K562 (cell line): ENCODE measurements at regions not wholly inside any gene's neighbourhood (a gene's known extent, or its start where the extent isn't known, plus 50 kb on each side); places are given as distances from the start of the nearest gene placed in this dataset.
A peak's percentile ranks its signal among the peaks of the same experiment; 100 is the strongest.

Experiments used
- ATAC-seq: fragments of 200-7000 bp; cut with Tn5 transposase; 3 replicates; pipeline ENCODE4 v1.9.1; 2020; ENCODE audit warnings: moderate library complexity
- BruUV-seq: library from RNA; stranded (reverse); fragments of 400-500 nt; replicated peaks from 2 replicates; lab custom pipeline; 2021; lab: Mats Ljungman, UMichigan
- CTCF ChIA-PET: fragments of 300-600 bp; formaldehyde crosslinking; extraction: SDS; loops from one replicate; lab custom pipeline; 2021; ENCODE audit warnings: low intra/inter-chr PET ratio; lab: Yijun Ruan, JAX
- POLR2A ChIA-PET: fragments of 300-600, 350-650 bp; sonication (Branson Sonifier 250); formaldehyde crosslinking; extraction: SDS; loops from one replicate; lab custom pipeline; 2021; ENCODE audit warnings: antibody characterized with exemption, inconsistent platforms; lab: Yijun Ruan, JAX
- DNase-seq, 4 experiments: peaks; one replicate each; pipeline versions ENCODE4 v3.0.0 to v3.0.0-alpha.2; 2011 to 2018; ENCODE audit warnings: low spot score in 3 of 4, mixed read lengths in 3 of 4; ENCODE audit errors: extremely low read depth in 1 of 4
- FAIRE-seq: peaks from 2 replicates; lab custom pipeline; 2011; peaks lifted over from hg19 to GRCh38; lab: Jason Lieb, UNC
- H2AFZ ChIP-seq: 2 replicates; pipeline ENCODE4 v1.6.0; 2011; ENCODE audit warnings: low read depth, low read length, control low read depth, inconsistent platforms
- H3K27ac ChIP-seq: fragments of 200-600 bp; 3 replicates; pipeline ENCODE4 v1.8.0; 2011; ENCODE audit warnings: low read depth, mild to moderate bottlenecking, control low read depth, inconsistent platforms, low read length, moderate library complexity, mixed read lengths; ENCODE audit errors: extremely low read depth
- H3K27me3 ChIP-seq, 2 experiments: fragments of 300-600 bp in 1 of 2; 2 replicates in 1 of 2; 3 replicates in 1 of 2; pipeline versions ENCODE4 v1.6.0 to v1.8.0; 2011; ENCODE audit warnings: inconsistent platforms in 2 of 2, low read length in 2 of 2, mild to moderate bottlenecking in 1 of 2, mixed read lengths in 1 of 2, moderate library complexity in 1 of 2; ENCODE audit not compliant: control insufficient read depth in 2 of 2, insufficient read depth in 2 of 2
- H3K36me3 ChIP-seq: fragments of 300-600 bp; 3 replicates; pipeline ENCODE4 v1.8.0; 2011; ENCODE audit warnings: mild to moderate bottlenecking, low read length, inconsistent platforms; ENCODE audit not compliant: control insufficient read depth, insufficient read depth
- H3K4me1 ChIP-seq, 2 experiments: fragments of 200-600 bp in 1 of 2; replicated peaks in 1 of 2; 2 replicates in 1 of 2; 3 replicates in 1 of 2; pipeline versions ENCODE4 v1.5.1 to v1.8.0; 2011; ENCODE audit warnings: inconsistent platforms in 2 of 2, low read length in 2 of 2, mild to moderate bottlenecking in 1 of 2, mixed read lengths in 1 of 2, moderate library complexity in 1 of 2; ENCODE audit not compliant: control insufficient read depth in 2 of 2, insufficient read depth in 2 of 2
- H3K4me2 ChIP-seq: 2 replicates; pipeline ENCODE4 v1.6.1; 2011; ENCODE audit warnings: low read length, control low read depth, inconsistent platforms, mixed read lengths; ENCODE audit not compliant: insufficient read depth
- H3K4me3 ChIP-seq: fragments of 200-600 bp; sonication (generic), shearing (Covaris generic); 2 replicates; pipeline ENCODE4 v1.5.1; 2016; ENCODE audit warnings: control low read depth, inconsistent platforms
- H3K79me2 ChIP-seq: fragments of 200-600 bp; 3 replicates; pipeline ENCODE4 v1.8.0; 2011; ENCODE audit warnings: low read length, inconsistent platforms; ENCODE audit not compliant: control insufficient read depth, insufficient read depth
- H3K9ac ChIP-seq, 2 experiments: 2 replicates each; pipeline versions ENCODE4 v1.6.0 to v1.6.1; 2011; ENCODE audit warnings: low read depth in 2 of 2, low read length in 2 of 2, control low read depth in 1 of 2, inconsistent platforms in 1 of 2, mild to moderate bottlenecking in 1 of 2, mixed read lengths in 1 of 2; ENCODE audit not compliant: insufficient read depth in 1 of 2
- H3K9me1 ChIP-seq: one replicate; pipeline ENCODE4 v1.6.0; 2011; ENCODE audit warnings: inconsistent platforms, mild to moderate bottlenecking, low read length, moderate library complexity; ENCODE audit not compliant: control insufficient read depth, insufficient read depth
- H3K9me3 ChIP-seq: replicated peaks from 2 replicates; pipeline ENCODE4 v1.5.1; 2011; ENCODE audit warnings: low read depth, low read length, inconsistent platforms; ENCODE audit not compliant: control insufficient read depth, insufficient read depth
- H4K20me1 ChIP-seq: replicated peaks from 2 replicates; pipeline ENCODE4 v1.6.1; 2011; ENCODE audit warnings: low read length, inconsistent platforms, mixed read lengths; ENCODE audit not compliant: control insufficient read depth, insufficient read depth
- FUS ChIP-seq: fragments of 200-400 bp; formaldehyde crosslinking; optimal IDR thresholded peaks from 2 replicates; pipeline ENCODE3; 2017; ENCODE audit warnings: low read depth, low read length
- HNRNPH1 ChIP-seq: fragments of 200-400 bp; formaldehyde crosslinking; optimal IDR thresholded peaks from 2 replicates; pipeline ENCODE3; 2017; ENCODE audit warnings: low read depth, mild to moderate bottlenecking, low read length, moderate library complexity
- MAX ChIP-seq: sonication (generic); formaldehyde crosslinking; IDR thresholded peaks from 2 replicates; pipeline ENCODE4 v1.9.0; 2022; ENCODE audit warnings: mild to moderate bottlenecking, missing genetic modification reagents
- RBM34 ChIP-seq: fragments of 200-400 bp; formaldehyde crosslinking; IDR thresholded peaks from 2 replicates; pipeline ENCODE4 v1.6.1; 2018; ENCODE audit warnings: low read length, borderline replicate concordance; ENCODE audit not compliant: insufficient read depth
- RFX1 ChIP-seq: fragments of 450-650 bp; IDR thresholded peaks from 2 replicates; pipeline ENCODE4 v1.6.1; 2016; ENCODE audit warnings: mild to moderate bottlenecking, moderate library complexity
- TFAM ChIP-seq: fragments of 250-450 bp; sonication (Bioruptor Pico); conservative IDR thresholded peaks from 2 replicates; pipeline ENCODE4 v1.5.0; 2021; ENCODE audit warnings: mild to moderate bottlenecking, moderate library complexity
- U2AF1 ChIP-seq: fragments of 200-400 bp; formaldehyde crosslinking; optimal IDR thresholded peaks from 2 replicates; pipeline ENCODE3; 2017; ENCODE audit warnings: mild to moderate bottlenecking, low read depth, low read length, moderate library complexity
- ZNF408 ChIP-seq: fragments of 250-450 bp; sonication (Bioruptor Pico); IDR thresholded peaks from 2 replicates; pipeline ENCODE4 v1.4.0; 2020; ENCODE audit warnings: low read depth, mild to moderate bottlenecking, moderate library complexity
- WGBS: fragments of 100-300 bp; shearing (Covaris generic); methylation state at CpG from one replicate; pipeline ENCODE4 v1.1.6; 2016; ENCODE audit warnings: low coverage, mixed read lengths; ENCODE audit not compliant: insufficient coverage; ENCODE audit errors: missing lambda C conversion rate; 5-methylcytosine and 5-hydroxymethylcytosine counted together
- in situ Hi-C: fragments of 300-500 bp; cut with MboI; formaldehyde crosslinking; loops from 4 replicates; pipeline ENCODE4 v1.15.0; 2018; ENCODE audit warnings: inconsistent platforms, mixed read lengths
- intact Hi-C: fragments of 100-400 bp; cut with micrococcal nuclease; formaldehyde crosslinking; loops from 2 replicates; pipeline ENCODE4 v1.14.2; 2022

- Histone ChIP-seq H3K4me3 (no peak overlapping the region), H2AFZ (no peak overlapping the region), H3K4me2 (no peak overlapping the region), H3K9ac (no peak overlapping the region), H3K27ac (no peak overlapping the region), H3K36me3 (no peaks in the 10 kb centered on the region), H3K9me3 (no peaks in the 10 kb centered on the region), H3K4me1 (no peaks in the 10 kb centered on the region), H3K27me3 (no peaks in the 10 kb centered on the region), H4K20me1 (no peaks in the 10 kb centered on the region; the same call in 1 of the 2 replicates), H3K79me2 (no peaks in the 10 kb centered on the region), H3K9me1 (no peaks in the 10 kb centered on the region)
- POLR2A ChIA-PET = no interaction called here
- CTCF ChIA-PET = interaction anchor here (0.6 kb wide), 1 partner anchor 15 kb away, joined by 3 read pairs; no protein-coding TSS in a partner anchor
- BruUV-seq = no TSS peak
- ATAC-seq (no peak), DNase-seq (no peak), FAIRE-seq (no peak)
- in situ Hi-C loops (no loop called here), intact Hi-C loops (no loop called here)
- WGBS = 2% methylated on average over 4 of the region's 4 CpGs
- TF ChIP-seq MAX (CRISPR knock-in tag) = no peak
- no peak for TF ChIP-seq FUS
- no peak for TF ChIP-seq TFAM
- TF ChIP-seq ZNF408 = no peak
- no peak for TF ChIP-seq RBM34
- TF ChIP-seq RFX1 = peak; percentile 39; the same call in 1 of the 2 replicates
- no peak for TF ChIP-seq U2AF1
- TF ChIP-seq HNRNPH1 = no peak
These were observed 87.0 kb upstream of the TSHZ3 start for GRCh38 chr19:31436121-31436776.
